AG08395 (cell line): ENCODE measurements at regions not wholly inside any gene's neighbourhood (a gene's known extent, or its start where the extent isn't known, plus 50 kb on each side); places are given as distances from the start of the nearest gene placed in this dataset.
"Not testable (repeated sequence)": the region's sequence is repeated elsewhere in the genome, so short reads cannot be mapped to it uniquely, and the experiment has no call there.

Experiments used
- DNase-seq: peaks from one replicate; pipeline ENCODE4 v3.0.0; 2012; ENCODE audit warnings: mixed read lengths, low spot score

DNA sequence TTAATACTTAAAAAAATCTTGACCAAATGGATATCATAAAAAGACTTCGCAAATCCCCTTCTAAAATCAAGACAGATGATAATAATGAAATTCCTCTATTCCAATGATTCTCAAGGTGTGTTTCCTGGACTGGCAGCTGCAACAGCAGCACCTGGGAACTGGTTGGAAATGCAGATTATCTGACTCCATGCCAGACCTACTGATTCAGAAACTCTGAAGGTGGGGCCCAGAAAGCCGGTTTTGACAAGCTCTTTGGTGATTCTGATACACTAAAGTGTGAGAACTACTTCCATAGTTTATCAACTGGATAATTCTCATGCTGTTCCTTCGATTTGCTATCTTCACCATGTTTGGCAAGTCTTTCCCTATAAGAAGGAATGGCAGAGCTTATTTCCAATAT is 252.1 kb downstream of the COL12A1 start:
- DNase-seq: no peak

DNA sequence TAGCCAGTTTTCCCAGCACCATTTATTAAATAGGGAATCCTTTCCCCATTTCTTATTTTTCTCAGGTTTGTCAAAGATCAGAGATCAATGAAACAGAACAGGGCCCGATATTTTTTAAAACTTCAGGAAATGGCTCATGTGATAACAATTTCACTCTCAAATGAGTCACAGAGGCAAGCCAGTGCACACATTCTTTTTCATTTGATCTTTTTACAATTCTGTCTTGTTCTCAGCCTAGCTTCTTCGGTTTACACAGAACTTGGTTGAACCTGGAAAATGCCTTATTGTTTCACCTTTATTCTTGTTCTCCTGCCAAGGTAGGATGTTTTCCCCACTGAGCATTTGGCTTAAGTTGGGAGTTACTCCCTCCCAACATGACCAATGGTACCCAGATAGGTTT is 258.9 kb downstream of the COL12A1 start:
- DNase-seq: peak; percentile 37

DNA sequence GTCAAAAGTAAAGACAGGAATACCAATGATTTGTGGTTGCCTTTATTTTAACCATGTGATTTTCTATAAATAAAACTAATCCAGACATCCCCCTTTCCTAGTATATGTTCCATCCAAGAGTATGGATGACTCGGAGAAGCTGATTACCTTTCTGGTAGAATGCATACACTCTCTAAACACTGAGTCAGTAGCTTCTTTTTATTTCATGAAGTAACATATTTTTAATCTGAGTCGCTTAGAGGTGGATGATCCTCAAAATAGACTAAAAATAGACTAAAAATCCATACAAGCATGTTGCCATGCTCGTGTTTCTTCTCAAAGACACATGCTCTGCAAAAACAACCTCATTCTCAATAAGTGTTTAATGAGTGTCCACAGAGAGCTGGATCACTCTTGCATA is 263.7 kb downstream of the COL12A1 start:
- DNase-seq: no peak

DNA sequence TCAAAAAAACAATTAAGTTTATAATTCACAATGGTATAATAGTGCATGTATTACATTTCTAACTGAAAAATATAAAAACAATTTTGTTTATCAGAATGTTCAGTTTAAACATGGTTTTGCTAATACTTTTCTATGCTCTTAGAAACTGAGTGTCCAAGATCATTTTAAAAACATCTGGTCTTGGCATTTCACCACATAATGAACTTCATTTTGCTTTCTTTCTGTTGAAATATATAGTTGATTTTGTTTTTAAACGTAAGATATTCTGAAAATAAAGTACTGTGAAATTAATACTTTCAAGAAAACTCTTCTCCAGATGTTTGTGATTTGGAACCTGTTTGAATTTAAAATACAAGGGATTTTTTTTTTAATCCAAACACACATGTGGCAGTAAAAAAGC is 264.4 kb downstream of the COL12A1 start:
- no peak for DNase-seq

DNA sequence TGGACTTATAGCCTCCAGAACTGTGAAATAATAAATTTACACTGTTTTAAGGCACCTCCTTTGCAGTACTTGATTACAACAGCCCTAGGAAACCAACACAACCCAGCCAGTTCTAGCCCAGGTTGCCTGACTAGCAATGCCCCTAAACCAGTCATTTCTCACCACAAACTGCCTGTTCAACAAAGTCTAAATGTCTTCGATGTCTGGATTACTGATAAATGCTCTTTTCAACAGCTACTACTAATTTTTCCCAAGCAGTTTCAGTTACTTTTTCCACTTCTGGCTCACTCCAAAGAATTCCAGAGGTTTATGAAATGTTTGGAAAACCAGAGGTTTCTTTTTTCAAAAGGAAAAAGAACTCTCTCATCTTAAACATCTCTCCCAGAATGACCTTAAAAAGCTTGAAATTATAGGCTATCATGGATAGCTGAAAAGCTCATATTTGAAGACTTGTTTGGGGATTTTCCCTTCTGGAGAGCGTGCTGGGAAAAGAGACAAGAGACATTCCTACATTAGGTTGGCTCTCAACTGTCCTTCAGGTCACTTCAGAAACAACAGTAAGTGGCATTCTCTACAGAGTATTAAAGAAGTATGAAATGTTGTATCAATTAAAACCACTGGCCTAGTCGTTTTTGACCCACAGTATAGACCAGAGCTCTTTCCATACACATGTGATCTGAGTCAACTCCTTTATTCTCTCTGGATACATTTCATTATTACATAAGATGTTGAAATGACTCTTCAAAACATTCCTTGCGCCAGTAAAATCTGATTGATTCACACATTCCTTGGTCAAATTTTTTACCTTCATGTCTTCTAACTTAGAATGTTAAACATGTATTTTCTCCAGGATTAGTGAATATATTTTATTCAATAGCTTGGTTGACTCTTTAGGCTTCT is 265.9 kb downstream of the COL12A1 start:
- peak; percentile 5 for DNase-seq

DNA sequence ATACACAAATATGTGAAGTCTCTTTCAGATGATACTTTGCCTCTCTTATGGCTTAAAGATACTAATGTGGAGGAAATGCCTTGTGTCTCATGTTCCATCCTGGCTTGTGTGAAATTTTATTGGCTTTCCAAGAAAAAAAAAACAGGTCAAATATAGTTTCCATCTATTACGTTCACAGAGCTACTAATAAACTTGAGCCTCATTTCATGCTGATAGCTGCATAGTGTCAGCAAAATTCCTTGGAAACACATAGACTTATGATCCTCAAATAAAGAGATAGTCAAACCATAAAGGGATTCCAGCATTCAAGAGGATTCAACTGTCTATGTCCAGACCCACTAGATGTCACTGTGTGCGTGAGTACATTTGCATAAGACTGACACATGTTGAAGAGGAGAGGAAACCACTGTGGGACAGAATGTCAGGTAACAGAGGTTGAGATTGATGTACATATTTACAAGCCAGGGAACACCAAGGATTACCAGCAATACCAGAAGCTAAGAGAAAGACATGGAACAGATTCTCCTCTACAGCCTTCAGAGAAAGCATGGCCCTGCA is 266.6 kb downstream of the COL12A1 start:
- no peak for DNase-seq

DNA sequence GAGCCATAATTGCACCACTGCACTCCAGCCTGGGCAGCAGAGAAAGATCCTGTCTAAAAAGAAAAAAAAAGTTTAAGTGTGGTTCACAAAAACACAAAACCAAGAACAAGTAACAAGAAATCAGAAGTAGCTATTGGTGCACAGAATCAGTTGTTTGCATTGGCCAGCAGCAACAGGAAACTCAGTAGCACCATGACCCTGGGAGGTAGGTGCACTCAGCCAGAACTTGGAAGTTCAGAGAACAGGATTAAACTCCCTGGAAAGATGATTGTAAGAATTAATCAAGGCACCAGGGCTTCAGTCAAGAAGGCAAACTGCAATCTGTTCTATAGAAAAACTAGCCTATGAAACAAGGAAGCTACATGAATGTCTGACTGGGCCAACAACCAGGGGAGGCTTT is 267.9 kb downstream of the COL12A1 start:
- no peak for DNase-seq

DNA sequence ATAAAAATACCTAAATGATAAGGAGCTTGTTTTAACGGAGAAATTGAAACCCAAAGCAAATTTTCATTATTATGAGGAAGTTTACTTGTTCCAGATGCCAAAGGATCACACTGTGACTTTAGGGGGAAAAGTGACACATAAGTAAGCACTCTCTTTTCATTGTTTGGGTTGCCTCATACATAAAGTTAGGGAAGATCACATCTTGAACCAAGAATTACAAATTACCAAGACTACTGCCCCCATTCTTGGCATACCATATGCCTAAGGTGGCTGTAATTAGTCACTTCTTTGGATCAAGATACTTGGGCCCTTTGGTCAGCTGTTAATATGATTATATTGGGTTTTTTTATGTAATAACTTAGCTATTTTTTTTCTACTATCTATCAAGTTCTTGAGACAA is 269.0 kb downstream of the COL12A1 start:
- DNase-seq: peak; percentile 59

DNA sequence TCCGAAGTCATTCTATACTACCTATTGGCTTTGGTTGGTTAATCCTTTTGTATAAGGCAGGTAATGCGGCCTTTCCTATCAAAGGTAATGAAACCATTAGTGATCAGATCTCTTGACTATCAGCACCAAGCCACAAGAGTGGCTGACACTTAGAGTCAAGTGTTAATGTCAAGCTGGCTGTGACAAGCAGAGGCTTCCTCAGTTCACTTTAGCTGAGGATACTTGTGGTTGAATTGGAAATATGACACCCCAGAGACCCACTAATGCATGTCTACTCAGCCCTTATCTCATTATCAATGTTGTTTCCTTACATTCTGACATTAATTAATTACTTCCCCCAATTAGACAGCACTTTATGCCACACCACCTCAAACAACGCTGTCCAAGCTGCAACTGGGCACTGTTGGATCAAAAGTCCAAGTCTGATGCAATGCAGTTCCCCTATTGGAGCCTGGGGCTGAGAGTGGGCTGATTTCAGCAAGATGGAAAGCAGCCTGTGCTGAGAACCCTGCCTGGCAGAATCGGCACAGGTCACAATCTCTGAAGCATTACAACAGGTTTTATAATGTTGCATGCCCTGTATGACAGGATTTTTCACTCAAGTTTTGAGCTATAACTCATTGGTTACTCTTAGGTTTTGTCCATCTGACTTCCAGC is 273.5 kb downstream of the COL12A1 start:
- no peak for DNase-seq

DNA sequence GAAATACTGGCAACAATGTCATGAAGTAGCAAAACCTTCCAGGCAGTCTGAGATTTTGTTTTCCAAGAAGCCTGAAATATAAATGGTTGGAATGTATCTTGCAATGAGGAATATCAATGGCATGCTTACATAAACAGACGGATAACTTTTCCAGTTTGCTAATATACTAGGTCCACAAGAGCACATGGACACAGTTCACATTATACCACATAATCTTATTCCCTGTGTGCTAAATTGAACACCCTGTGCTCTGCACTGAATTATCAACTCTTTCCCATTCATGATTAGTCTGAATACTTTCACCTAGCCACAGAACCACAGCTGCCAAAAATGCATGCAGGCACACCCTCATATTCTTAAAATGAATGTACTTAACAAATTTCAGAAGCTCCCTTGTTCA is 274.3 kb downstream of the COL12A1 start:
- DNase-seq: peak; percentile 69

DNA sequence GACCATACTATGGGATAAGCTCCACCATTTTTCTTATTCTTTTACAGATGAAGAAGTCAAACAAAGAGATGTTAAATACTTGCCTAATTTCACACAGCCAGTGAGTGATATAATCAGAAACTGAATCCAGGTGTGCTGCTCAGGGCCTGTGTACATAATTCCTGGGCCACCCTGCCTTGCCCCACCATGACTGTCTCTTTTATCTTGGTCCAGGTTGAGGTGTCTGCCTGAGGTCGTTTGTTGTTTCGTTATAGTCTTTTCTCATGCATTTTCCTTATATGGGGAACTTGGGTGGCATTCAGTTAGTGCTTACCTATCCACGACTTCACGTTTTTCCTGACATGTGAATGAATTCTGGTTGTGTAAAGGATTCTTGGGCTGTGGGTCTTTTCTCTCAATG is 277.6 kb downstream of the COL12A1 start:
- no peak for DNase-seq

DNA sequence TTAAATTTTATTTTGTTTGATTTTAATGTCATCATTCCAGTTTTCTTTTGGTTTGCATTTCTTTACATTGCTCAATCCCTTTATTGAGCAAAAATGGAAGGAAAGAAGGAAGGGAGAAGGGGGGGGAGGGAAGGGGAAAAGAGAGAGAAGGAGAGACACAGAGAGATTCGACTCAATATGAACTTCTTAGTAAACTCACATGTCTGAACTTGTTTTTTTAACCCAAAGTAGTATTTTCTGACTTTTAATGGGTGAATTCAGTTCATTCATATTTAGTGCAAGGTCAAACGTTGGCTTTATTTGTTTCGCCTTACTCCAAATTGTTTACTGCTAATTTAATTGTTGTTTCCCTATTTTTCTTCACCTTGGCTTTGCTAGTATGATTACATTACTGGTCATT is 278.6 kb downstream of the COL12A1 start:
- no peak for DNase-seq

DNA sequence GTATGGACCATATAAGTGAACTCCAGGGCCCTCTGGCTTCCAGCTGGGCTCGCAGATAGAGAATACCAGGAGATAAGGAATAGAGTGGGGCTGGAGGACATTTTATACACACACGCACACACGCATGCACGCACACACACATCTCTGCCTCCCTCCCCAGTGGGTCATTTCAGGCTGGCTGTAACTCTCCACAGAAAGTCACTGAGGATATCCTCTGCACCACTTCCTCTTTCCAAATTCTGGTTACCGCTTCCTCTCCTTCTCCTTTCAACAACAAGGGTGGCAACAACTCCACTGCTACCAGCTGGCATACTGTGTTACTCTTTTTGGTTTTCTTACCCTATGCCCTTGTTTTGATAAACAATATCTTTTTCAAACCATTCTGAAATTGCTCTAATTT is 280.2 kb downstream of the COL12A1 start:
- no peak for DNase-seq

DNA sequence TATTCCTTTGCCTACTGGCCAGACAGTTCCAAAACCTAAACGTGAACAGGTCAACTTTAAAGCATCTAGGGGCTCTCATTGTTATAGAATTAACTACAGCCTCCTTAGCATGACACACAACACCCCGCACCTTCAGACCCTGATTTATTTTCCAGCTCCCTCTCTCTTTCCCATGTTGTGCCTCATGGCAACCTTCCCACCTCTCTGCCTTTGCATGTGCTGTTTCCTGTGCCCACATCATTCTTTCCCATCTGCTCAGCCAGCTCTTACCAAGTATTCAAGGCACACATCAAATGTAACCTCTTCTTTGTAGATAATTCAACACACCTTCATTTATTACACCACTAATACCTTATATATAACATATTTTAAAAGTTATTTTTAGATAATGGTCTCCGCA is 291.0 kb downstream of the COL12A1 start:
- DNase-seq: no peak

DNA sequence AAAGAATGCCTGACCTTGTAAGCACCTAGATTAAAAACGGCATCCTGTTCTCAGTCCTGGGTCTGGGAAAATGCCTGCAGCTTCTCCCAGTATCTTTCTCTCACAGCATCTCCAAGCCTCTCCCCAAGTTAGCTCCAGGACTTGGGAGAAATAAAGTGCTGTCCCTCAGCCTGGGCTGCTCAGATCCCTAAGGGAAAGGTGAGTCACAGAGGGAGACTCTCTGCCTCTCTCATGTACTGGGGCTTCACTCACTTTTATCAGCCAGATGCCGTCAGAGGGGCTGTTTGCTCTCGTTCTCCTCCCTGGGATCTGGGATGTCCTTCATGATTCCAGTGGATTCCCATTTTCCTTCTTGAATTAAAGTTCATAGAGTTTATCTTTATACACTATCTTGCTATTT is 293.6 kb downstream of the COL12A1 start:
- no peak for DNase-seq

DNA sequence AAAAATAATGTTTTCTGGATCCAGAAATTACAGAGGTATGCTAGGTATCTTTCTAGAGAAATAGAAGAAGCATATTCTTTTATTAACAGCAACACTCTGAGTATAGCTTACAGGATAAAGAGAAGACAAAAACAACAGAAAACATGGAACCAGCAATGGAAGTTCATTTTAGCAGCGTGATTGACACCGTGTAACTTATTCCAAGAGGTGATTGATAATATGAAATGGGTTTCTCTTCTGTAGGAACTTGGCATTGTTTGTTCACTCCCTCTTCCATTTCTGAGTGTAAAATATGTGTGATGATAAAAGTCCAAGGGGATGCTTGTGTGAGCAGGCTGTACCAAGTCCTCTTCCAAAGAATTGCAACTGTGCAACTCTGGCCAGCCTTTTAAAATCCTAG is 303.0 kb downstream of the COL12A1 start:
- no peak for DNase-seq

DNA sequence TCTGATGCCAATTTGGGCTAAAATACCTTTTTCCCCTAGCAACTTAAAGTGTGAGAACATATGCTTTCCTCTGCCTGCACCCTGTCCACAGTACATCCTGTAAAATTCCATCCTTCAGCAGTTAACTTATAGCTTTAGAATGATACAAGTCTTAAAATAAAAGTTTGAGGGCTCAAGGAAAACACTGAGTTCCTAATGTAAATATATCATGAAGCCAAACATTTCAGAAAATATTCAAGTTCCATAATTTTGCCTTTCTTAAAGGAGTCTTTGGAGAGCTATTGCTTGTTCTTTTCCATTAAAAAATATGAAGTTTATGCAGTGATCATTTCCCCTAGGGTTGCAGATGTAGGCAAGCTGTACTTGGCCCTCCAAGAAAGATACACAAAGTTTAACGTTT is 303.8 kb downstream of the COL12A1 start:
- DNase-seq: no peak

DNA sequence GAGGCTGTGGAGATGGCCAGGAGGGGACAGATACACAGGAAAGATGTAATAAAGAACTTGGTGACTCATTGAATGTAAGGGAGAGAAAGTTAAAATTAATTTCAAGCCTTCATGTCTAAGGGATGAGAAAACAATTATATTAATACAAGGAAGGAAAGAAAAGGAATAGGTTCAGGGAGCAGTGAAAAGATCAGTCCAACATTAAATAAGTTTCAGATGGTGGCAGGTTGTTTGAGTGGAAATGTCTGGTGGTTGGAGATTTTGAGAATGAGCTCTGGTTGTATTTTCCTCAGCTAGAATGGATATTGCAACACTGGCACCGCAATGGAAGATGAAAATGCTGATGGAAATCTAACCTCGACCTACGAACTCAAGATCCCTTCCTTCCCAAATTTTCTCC is 304.3 kb downstream of the COL12A1 start:
- DNase-seq: no peak

DNA sequence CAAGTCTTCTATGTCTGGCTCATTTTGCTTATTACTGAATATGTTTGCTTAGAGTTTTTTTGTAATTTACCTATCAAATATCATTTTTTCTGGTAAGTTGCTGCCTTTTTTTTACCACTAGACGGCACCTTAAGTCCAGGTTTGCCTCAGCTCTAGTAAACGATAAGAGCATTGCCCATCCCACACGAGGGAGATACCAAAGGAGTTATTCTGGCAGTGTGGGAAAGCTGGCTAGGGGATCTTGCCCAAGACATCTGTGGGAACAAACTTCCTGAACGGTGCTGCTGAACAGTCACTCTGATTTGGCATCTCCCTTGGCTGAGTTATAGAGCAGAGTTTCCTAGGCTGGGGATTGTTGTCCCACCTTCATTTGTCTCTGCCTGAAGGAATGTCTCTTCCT is 306.4 kb downstream of the COL12A1 start:
- no peak for DNase-seq

DNA sequence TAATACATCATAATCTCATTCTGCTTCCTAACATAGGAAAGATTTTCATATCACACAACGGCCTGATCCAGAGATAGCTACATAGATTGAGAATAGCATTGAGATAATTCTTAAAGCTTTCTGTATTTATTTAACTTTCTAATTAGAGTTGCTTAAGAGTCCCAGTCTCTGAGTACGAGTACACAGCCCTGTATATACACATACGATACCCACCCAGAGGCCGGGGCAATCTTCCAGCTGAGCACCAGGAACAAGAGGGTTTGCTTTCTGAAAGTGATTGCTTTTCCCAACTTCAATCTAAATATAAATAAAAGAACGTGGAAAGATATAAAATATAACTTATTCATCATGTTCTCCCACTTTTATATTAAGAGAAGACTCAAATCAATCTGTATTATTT is 313.8 kb downstream of the COL12A1 start:
- no peak for DNase-seq

DNA sequence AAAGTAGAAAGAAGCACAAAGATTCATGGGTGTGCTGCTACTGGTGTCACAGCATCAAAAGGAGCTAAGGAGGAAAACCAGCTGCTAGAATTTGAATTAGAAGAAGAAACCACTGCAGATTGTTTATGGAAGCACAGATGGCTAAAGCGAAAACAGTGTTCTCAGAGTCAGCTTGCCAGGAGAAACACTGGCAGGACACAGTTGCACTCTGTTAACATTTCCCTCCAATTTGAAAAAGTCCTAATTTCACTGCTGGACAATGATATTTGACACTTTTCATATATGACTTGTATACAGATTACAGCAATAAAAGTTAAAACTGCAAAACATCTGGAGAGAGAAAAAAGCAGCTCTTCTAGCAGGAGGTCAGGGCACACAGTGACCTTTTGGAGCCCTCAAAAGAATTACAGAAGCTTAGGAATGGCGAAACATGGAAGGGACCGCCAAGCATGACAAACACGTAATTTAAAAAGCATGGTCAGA is 314.5 kb downstream of the COL12A1 start:
- peak; percentile 34 for DNase-seq

DNA sequence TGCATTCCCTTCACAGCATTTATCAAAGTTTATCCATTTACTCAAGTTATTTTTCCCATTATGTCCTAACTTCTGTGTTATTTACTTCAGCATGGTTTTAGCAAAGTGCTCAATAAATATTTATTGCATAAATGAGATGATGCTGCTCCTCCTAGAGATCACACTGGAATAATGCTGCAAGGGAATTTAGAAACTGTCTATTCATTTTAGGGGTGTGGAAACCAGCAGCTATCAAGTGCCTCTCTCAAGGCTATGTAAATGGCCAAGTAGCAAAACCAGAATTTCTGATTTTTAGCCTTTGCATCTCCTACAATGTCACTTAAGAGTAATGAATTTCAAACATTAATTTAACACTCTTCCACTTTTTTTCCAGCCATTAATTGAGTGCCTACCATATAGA is 316.2 kb downstream of the COL12A1 start:
- DNase-seq: no peak

DNA sequence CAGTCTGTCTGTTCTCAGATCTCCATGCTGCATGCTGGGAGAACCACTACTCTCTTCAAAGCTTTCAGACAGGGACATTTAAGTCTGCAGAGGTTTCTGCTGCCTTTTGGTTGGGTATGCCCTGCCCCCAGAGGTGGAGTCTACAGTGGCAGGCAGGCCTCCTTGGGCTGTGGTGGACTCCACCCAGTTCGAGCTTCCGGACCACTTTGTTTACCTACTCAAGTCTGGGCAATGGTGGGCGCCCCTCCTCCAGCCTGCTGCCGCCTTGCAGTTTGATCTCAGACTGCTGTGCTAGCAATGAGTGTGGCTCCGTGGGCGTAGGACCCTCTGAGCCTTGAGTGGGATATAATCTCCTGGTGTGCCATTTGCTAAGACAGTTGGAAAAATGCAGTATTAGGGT is 317.1 kb downstream of the COL12A1 start:
- not testable (repeated sequence) for DNase-seq
